Right atrium auricular region (tissue), 2 donors: ENCODE measurements at regions not wholly inside any gene's neighbourhood (a gene's known extent, or its start where the extent isn't known, plus 50 kb on each side); places are given as distances from the start of the nearest gene placed in this dataset.

Experiments used
- DNase-seq: peaks from one replicate; pipeline ENCODE4 v3.0.0-alpha.2; 2019; ENCODE audit warnings: low spot score
- H3K27ac ChIP-seq, 2 donors: fragments of 200-600 bp; sonication (generic); 1 replicate in 1 of 2; 2 replicates in 1 of 2; pipeline ENCODE4 v1.5.1; 2016 to 2019
- H3K27me3 ChIP-seq, 2 donors: fragments of 200-600 bp; sonication (generic); one replicate each; pipeline versions ENCODE4 v1.5.1 to v1.6.0; 2017 to 2019
- H3K36me3 ChIP-seq: fragments of 200-600 bp; sonication (generic); one replicate; pipeline ENCODE4 v1.5.1; 2016
- H3K4me1 ChIP-seq, 2 donors: fragments of 200-600 bp; sonication (generic); one replicate each; pipeline versions ENCODE4 v1.5.1 to v1.6.0; 2017 to 2019
- H3K4me3 ChIP-seq, 2 donors: fragments of 200-600 bp; sonication (generic); 1 replicate in 1 of 2; 2 replicates in 1 of 2; pipeline ENCODE4 v1.5.1; 2017 to 2019; ENCODE audit warnings: mild to moderate bottlenecking in 1 of 2, moderate library complexity in 1 of 2
- H3K9me3 ChIP-seq, 2 donors: fragments of 200-600 bp; sonication (generic); one replicate each; pipeline ENCODE4 v1.5.1; 2019
- TF ChIP-seq, protein P1 (sequence below), 2 donors: fragments of 200-600 bp; sonication (generic); IDR thresholded peaks; one replicate each; pipeline ENCODE4 v1.5.1; 2019; ENCODE audit warnings: antibody characterized with exemption in 2 of 2

GRCh38 chr10:128734161-128734560, 607.9 kb upstream of the MKI67 start:
- Histone ChIP-seq H3K4me3 (no peak overlapping the region), H3K36me3 (no peaks in the 10 kb centered on the region), H3K27ac (no peak overlapping the region), H3K27me3 (no peaks in the 10 kb centered on the region), H3K9me3 (no peaks in the 10 kb centered on the region), H3K4me1 (no peaks in the 10 kb centered on the region)
- no peak for DNase-seq
- TF ChIP-seq, protein P1, sequence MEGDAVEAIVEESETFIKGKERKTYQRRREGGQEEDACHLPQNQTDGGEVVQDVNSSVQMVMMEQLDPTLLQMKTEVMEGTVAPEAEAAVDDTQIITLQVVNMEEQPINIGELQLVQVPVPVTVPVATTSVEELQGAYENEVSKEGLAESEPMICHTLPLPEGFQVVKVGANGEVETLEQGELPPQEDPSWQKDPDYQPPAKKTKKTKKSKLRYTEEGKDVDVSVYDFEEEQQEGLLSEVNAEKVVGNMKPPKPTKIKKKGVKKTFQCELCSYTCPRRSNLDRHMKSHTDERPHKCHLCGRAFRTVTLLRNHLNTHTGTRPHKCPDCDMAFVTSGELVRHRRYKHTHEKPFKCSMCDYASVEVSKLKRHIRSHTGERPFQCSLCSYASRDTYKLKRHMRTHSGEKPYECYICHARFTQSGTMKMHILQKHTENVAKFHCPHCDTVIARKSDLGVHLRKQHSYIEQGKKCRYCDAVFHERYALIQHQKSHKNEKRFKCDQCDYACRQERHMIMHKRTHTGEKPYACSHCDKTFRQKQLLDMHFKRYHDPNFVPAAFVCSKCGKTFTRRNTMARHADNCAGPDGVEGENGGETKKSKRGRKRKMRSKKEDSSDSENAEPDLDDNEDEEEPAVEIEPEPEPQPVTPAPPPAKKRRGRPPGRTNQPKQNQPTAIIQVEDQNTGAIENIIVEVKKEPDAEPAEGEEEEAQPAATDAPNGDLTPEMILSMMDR (IDR thresholded peaks at IDR 0.05), result no peak

GRCh38 chr10:128734734-128735133, 608.5 kb upstream of the MKI67 start:
- H3K9me3 ChIP-seq, result no peaks in the 10 kb centered on the region
- H3K4me3 ChIP-seq, result no peak overlapping the region
- H3K27me3 ChIP-seq, result no peaks in the 10 kb centered on the region
- no peaks in the 10 kb centered on the region for H3K4me1 ChIP-seq
- no peak overlapping the region for H3K27ac ChIP-seq
- H3K36me3 ChIP-seq, result no peaks in the 10 kb centered on the region
- DNase-seq, result no peak
- TF ChIP-seq, protein P1 (IDR thresholded peaks at IDR 0.05), result no peak

DNA sequence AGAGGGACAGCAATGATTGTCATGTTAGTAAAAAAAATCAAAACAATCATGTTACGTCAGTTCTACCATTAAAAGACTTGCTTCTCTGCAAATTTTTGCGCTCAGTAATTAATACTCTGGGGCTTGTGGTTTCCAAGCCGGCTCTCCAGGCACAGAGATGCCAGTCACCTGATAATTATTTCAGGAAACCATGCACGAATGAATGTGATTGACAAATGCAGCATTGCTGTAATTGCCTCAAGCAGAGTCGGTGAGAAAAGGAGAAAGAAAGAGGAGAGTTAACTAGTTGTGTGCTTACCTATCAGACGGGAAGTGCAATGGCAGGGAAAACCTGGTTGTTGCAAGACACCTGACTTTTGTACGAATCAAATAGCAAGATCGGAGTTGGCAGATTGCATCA, 609.8 kb upstream of the MKI67 start:
- no peak overlapping the region for H3K4me3 ChIP-seq

DNA sequence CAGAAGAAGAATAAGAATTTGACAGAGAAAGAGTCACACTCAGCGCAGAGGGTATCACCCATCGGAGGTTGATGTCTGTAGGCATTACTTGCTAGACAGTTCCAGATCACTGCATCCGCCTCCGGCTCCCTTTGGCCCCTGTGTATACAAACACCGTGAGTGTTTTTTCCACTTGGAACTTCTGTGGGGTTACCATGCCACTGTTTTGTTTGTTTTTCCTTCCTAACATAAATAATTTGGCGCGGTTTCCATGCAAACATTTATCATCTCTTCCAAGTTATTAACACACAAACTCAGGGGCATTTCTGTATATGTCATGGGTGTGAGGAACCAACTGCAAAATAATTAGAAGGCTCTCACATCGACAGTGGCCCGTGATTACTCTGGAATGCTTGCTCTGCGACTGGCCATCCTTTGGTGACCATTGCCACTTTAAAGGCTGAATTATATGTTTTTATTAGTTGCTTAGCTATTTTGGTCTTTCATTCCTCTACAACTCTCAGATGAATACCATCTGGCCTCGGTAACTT, 612.2 kb upstream of the MKI67 start:
- H3K27ac ChIP-seq, result no peak overlapping the region
- no peak for DNase-seq
- TF ChIP-seq, protein P1 (IDR thresholded peaks at IDR 0.05), result no peak
- H3K4me1 ChIP-seq, result no peaks in the 10 kb centered on the region
- no peaks in the 10 kb centered on the region for H3K9me3 ChIP-seq
- no peaks in the 10 kb centered on the region for H3K27me3 ChIP-seq
- H3K4me3 ChIP-seq, result no peak overlapping the region
- H3K36me3 ChIP-seq, result no peaks in the 10 kb centered on the region

More for the DNA sequence above, 609.8 kb upstream of the MKI67 start:
- no peak for DNase-seq
- Histone ChIP-seq H3K4me1 (no peaks in the 10 kb centered on the region), H3K36me3 (no peaks in the 10 kb centered on the region), H3K27ac (no peak overlapping the region), H3K27me3 (no peaks in the 10 kb centered on the region), H3K9me3 (no peaks in the 10 kb centered on the region)
- TF ChIP-seq, protein P1 (IDR thresholded peaks at IDR 0.05), result no peak

DNA sequence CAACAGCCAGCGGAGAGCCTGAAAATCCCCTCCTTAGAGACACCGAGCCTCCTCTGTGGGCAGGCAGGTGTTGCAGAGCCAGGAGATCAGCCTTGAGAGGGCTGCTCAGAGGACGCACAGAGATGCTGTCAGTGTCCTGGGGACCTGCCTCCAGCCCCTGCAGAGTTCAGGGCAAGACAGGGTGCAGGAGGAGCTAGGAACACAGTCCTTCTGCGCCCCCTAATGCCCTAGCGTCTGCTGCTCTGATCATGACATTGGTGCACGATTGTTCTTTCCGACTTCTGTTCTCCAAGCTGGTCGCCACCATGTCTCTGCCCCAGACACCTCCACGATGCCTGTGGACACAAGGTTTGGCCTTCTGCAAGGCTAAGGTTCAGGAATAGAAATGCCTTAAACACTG, 613.7 kb upstream of the MKI67 start:
- no peaks in the 10 kb centered on the region for H3K9me3 ChIP-seq
- H3K4me1 ChIP-seq, result no peaks in the 10 kb centered on the region
- TF ChIP-seq, protein P1 (IDR thresholded peaks at IDR 0.05), result no peak
- H3K27me3 ChIP-seq, result no peaks in the 10 kb centered on the region
- H3K4me3 ChIP-seq, result no peak overlapping the region
- DNase-seq, result no peak
- no peak overlapping the region for H3K27ac ChIP-seq
- no peaks in the 10 kb centered on the region for H3K36me3 ChIP-seq

- Histone ChIP-seq H3K9me3 (no peaks in the 10 kb centered on the region), H3K4me3 (no peak overlapping the region), H3K27me3 (no peaks in the 10 kb centered on the region), H3K27ac (no peak overlapping the region), H3K36me3 (no peaks in the 10 kb centered on the region), H3K4me1 (no peaks in the 10 kb centered on the region)
- TF ChIP-seq, protein P1 (IDR thresholded peaks at IDR 0.05), result no peak
- no peak for DNase-seq
Measured at GRCh38 chr10:128741180-128741579, 615.0 kb upstream of the MKI67 start.
